Esophagus muscularis mucosa (tissue), 4 donors: ENCODE measurements at regions not wholly inside any gene's neighbourhood (a gene's known extent, or its start where the extent isn't known, plus 50 kb on each side); places are given as distances from the start of the nearest gene placed in this dataset.

Experiments
- CTCF ChIP-seq, 3 experiments: fragments of 200-600 bp in 2 of 3; fragments of 450-650 bp in 1 of 3; sonication (generic) in 2 of 3; IDR thresholded peaks; one replicate each; pipeline ENCODE4 v1.5.1; 2017 to 2019; ENCODE audit warnings: antibody characterized with exemption in 3 of 3, mild to moderate bottlenecking in 2 of 3, moderate library complexity in 1 of 3
- EP300 ChIP-seq: sonication (generic); formaldehyde crosslinking; IDR thresholded peaks from one replicate; pipeline ENCODE4 v1.6.1; 2017; ENCODE audit warnings: antibody characterized with exemption
- POLR2A ChIP-seq: fragments of 450-650 bp; IDR thresholded peaks from one replicate; pipeline ENCODE4 v1.6.1; 2017; ENCODE audit warnings: antibody characterized with exemption, moderate library complexity, mild to moderate bottlenecking, low read depth
- POLR2AphosphoS5 ChIP-seq, 2 donors: sonication (generic); formaldehyde crosslinking; IDR thresholded peaks; one replicate each; pipeline ENCODE4 v1.6.1; 2017; ENCODE audit warnings: antibody characterized with exemption in 2 of 2

GRCh38 chr17:72294487-72294893, 173.7 kb downstream of the SOX9 start:
- no peak for TF ChIP-seq CTCF (IDR thresholded peaks at IDR 0.05)
- no peak for TF ChIP-seq POLR2AphosphoS5 (IDR thresholded peaks at IDR 0.05)
- TF ChIP-seq POLR2A: no peak
- no peak for TF ChIP-seq EP300
